ENCODE measurements at regions not wholly inside any gene's neighbourhood (a gene's known extent, or its start where the extent isn't known, plus 50 kb on each side); places are given as distances from the start of the nearest gene placed in this dataset.

- TF ChIP-seq CTCF (tag by site-specific recombination; IDR thresholded peaks at IDR 0.05): no peak
- TF ChIP-seq ZEB2 (tag by site-specific recombination; IDR thresholded peaks at IDR 0.05): no peak
Observed at GRCh38 chr11:104442321-104442720, 278.4 kb upstream of the PDGFD start (continued).

- no peaks in the 10 kb centered on the region for H3K9me3 ChIP-seq (ENCODE audit: control insufficient read depth, insufficient read depth, low read depth, low read length)
- TF ChIP-seq BCL11B (tag by site-specific recombination; IDR thresholded peaks at IDR 0.05; ENCODE audit: low read depth): no peak
- TF ChIP-seq ZNF146 (tag by site-specific recombination; IDR thresholded peaks at IDR 0.05): no peak
- no peak for TF ChIP-seq ZBTB21 (tag by site-specific recombination; IDR thresholded peaks at IDR 0.05)
- TF ChIP-seq ZNF596 (tag by site-specific recombination; IDR thresholded peaks at IDR 0.05): no peak
- no peak for TF ChIP-seq ZNF394 (tag by site-specific recombination; IDR thresholded peaks at IDR 0.05; ENCODE audit: borderline replicate concordance)
- TF ChIP-seq ZNF791 (tag by site-specific recombination; IDR thresholded peaks at IDR 0.05): no peak
- TF ChIP-seq ZNF626 (tag by site-specific recombination; IDR thresholded peaks at IDR 0.05): no peak
- TF ChIP-seq ZNF785 (tag by site-specific recombination; IDR thresholded peaks at IDR 0.05): no peak
- TF ChIP-seq ZNF473 (tag by site-specific recombination; IDR thresholded peaks at IDR 0.05): no peak
- no peak for TF ChIP-seq ELK4 (IDR thresholded peaks at IDR 0.05; ENCODE audit: borderline replicate concordance, low read depth, low read length)
- TF ChIP-seq SP3 (tag by site-specific recombination; IDR thresholded peaks at IDR 0.05): no peak
- no peak for TF ChIP-seq ZNF37A (tag by site-specific recombination; IDR thresholded peaks at IDR 0.05)
- no peak for TF ChIP-seq MZF1 (tag by site-specific recombination; IDR thresholded peaks at IDR 0.05; ENCODE audit: borderline replicate concordance)
- no peak for TF ChIP-seq ZNF580 (tag by site-specific recombination; IDR thresholded peaks at IDR 0.05)
- TF ChIP-seq KLF17 (tag by site-specific recombination; IDR thresholded peaks at IDR 0.05): no peak
- no peak for TF ChIP-seq RBAK (tag by site-specific recombination; IDR thresholded peaks at IDR 0.05)
- H3K4me3 ChIP-seq (ENCODE audit: low read depth, low read length): no peak overlapping the region
- H3K27ac ChIP-seq (ENCODE audit: extremely low read depth, low read depth, low read length): no peak overlapping the region
- no peaks in the 10 kb centered on the region for H3K36me3 ChIP-seq (ENCODE audit: control insufficient read depth in 2 of 2, insufficient read depth in 1 of 2, low read length in 2 of 2)
- ChIA-PET POLR2A (no interaction called here), CTCF (no interaction called here)
- H3K4me1 ChIP-seq (ENCODE audit: control insufficient read depth, insufficient read depth, low read length): no peaks in the 10 kb centered on the region
Observed at GRCh38 chr11:104435494-104435893, 271.5 kb upstream of the PDGFD start.

GRCh38 chr11:104433751-104434150 is 269.8 kb upstream of the PDGFD start:
- Histone ChIP-seq H3K36me3 (ENCODE audit: control insufficient read depth in 2 of 2, insufficient read depth in 1 of 2, low read length in 2 of 2) (no peaks in the 10 kb centered on the region), H3K4me1 (ENCODE audit: control insufficient read depth, insufficient read depth, low read length) (no peaks in the 10 kb centered on the region), H3K4me3 (ENCODE audit: low read depth, low read length) (no peak overlapping the region), H3K27ac (ENCODE audit: extremely low read depth, low read depth, low read length) (no peak overlapping the region), H3K9me3 (ENCODE audit: control insufficient read depth, insufficient read depth, low read depth, low read length) (no peaks in the 10 kb centered on the region)
- ChIA-PET CTCF (interaction anchor here (0.7 to 1.1 kb wide), 4 partner anchors 68 to 180 kb away, joined by 3 read pairs; no protein-coding TSS in a partner anchor), POLR2A (no interaction called here)
- no peak for TF ChIP-seq KLF16 (tag by site-specific recombination; IDR thresholded peaks at IDR 0.05)
- TF ChIP-seq KLF7 (tag by site-specific recombination; IDR thresholded peaks at IDR 0.05; ENCODE audit: borderline replicate concordance): no peak
- no peak for TF ChIP-seq ZNF341 (tag by site-specific recombination; IDR thresholded peaks at IDR 0.05; ENCODE audit: low read depth)
- TF ChIP-seq ZBTB1 (tag by site-specific recombination; IDR thresholded peaks at IDR 0.05): no peak
- no peak for TF ChIP-seq IKZF3 (tag by site-specific recombination; IDR thresholded peaks at IDR 0.05)
- TF ChIP-seq ZNF37A (tag by site-specific recombination; IDR thresholded peaks at IDR 0.05): no peak
- no peak for TF ChIP-seq HOXC10 (CRISPR knock-in tag; IDR thresholded peaks at IDR 0.05)
- no peak for TF ChIP-seq ZNF157 (tag by site-specific recombination; IDR thresholded peaks at IDR 0.05)
- TF ChIP-seq ZNF362 (tag by site-specific recombination; IDR thresholded peaks at IDR 0.05): no peak
- no peak for TF ChIP-seq SETDB1 (IDR thresholded peaks at IDR 0.05; ENCODE audit: insufficient read length, low read length)
- TF ChIP-seq ZNF677 (tag by site-specific recombination; IDR thresholded peaks at IDR 0.05): no peak

Measured in HEK293 (cell line).